ENCODE measurements at regions not wholly inside any gene's neighbourhood (a gene's known extent, or its start where the extent isn't known, plus 50 kb on each side); places are given as distances from the start of the nearest gene placed in this dataset.

- no peaks in the 10 kb centered on the region for H3K27me3 ChIP-seq (ENCODE audit: insufficient read depth, poor library complexity, severe bottlenecking)
- H3K4me3 ChIP-seq (replicated peaks; ENCODE audit: insufficient read depth, low read length): no peak overlapping the region
- no peak for DNase-seq (ENCODE audit: low read depth in 1 of 2, low spot score in 1 of 2)
- TF ChIP-seq CTCF (IDR thresholded peaks at IDR 0.05; ENCODE audit: insufficient read depth, low read length) (no peak), GABPA (IDR thresholded peaks at IDR 0.05; ENCODE audit: low read depth) (no peak), REST (IDR thresholded peaks at IDR 0.05; ENCODE audit: insufficient replicate concordance, low read depth) (no peak), SPI1 (IDR thresholded peaks at IDR 0.05; ENCODE audit: borderline replicate concordance, low read depth) (no peak), POLR2AphosphoS5 (IDR thresholded peaks at IDR 0.05; ENCODE audit: low read depth) (no peak)
- H3K27ac ChIP-seq (replicated peaks): no peak overlapping the region
These were observed 61.6 kb upstream of the WSB1 start for GRCh38 chr17:27232328-27232727.

GRCh38 chr17:27233059-27233458, 60.9 kb upstream of the WSB1 start:
- Histone ChIP-seq H3K27me3 (ENCODE audit: insufficient read depth, poor library complexity, severe bottlenecking) (no peaks in the 10 kb centered on the region), H3K27ac (replicated peaks) (no peak overlapping the region), H3K4me3 (replicated peaks; ENCODE audit: insufficient read depth, low read length) (no peak overlapping the region)
- TF ChIP-seq POLR2AphosphoS5 (IDR thresholded peaks at IDR 0.05; ENCODE audit: low read depth) (no peak), CTCF (IDR thresholded peaks at IDR 0.05; ENCODE audit: insufficient read depth, low read length) (no peak), REST (IDR thresholded peaks at IDR 0.05; ENCODE audit: insufficient replicate concordance, low read depth) (no peak), SPI1 (IDR thresholded peaks at IDR 0.05; ENCODE audit: borderline replicate concordance, low read depth) (no peak), GABPA (IDR thresholded peaks at IDR 0.05; ENCODE audit: low read depth) (no peak)
- no peak for DNase-seq (ENCODE audit: low read depth in 1 of 2, low spot score in 1 of 2)

GRCh38 chr17:27233776-27234175, 60.1 kb upstream of the WSB1 start:
- Histone ChIP-seq H3K27ac (replicated peaks) (no peak overlapping the region), H3K27me3 (ENCODE audit: insufficient read depth, poor library complexity, severe bottlenecking) (no peaks in the 10 kb centered on the region), H3K4me3 (replicated peaks; ENCODE audit: insufficient read depth, low read length) (no peak overlapping the region)
- peak in 1 of 2 experiments; percentile 28 for DNase-seq (ENCODE audit: low read depth in 1 of 2, low spot score in 1 of 2)
- TF ChIP-seq SPI1 (IDR thresholded peaks at IDR 0.05; ENCODE audit: borderline replicate concordance, low read depth) (peak; percentile 59; the same call in 1 of the 2 replicates), POLR2AphosphoS5 (IDR thresholded peaks at IDR 0.05; ENCODE audit: low read depth) (no peak), REST (IDR thresholded peaks at IDR 0.05; ENCODE audit: insufficient replicate concordance, low read depth) (no peak), GABPA (IDR thresholded peaks at IDR 0.05; ENCODE audit: low read depth) (no peak)
